ENCODE measurements at regions not wholly inside any gene's neighbourhood (a gene's known extent, or its start where the extent isn't known, plus 50 kb on each side); places are given as distances from the start of the nearest gene placed in this dataset.

- no peak overlapping the region for H3K27ac ChIP-seq (ENCODE audit: low read length in 2 of 2)
- H3K27me3 ChIP-seq (replicated peaks in 1 of 4; ENCODE audit: control extremely low read depth in 1 of 4, control insufficient read depth in 3 of 4, insufficient read depth in 4 of 4, low read length in 3 of 4), result no peaks in the 10 kb centered on the region
- Mint-ChIP-seq H3K4me1 (peaks cover 10% of the 10 kb centered on the region), H3K9me3 (ENCODE audit: insufficient read depth) (peaks cover 5% of the 10 kb centered on the region), H3K27me3 (peaks cover 5% of the 10 kb centered on the region), H3K4me3 (no peak overlapping the region), H3K27ac (no peak overlapping the region)
- intact Hi-C loops (cut with micrococcal nuclease), result no loop called here
- ChIA-PET POLR2A (no interaction called here), CTCF (no interaction called here)
- no peak overlapping the region for H2AFZ ChIP-seq (ENCODE audit: insufficient read depth, low read depth, low read length, poor library complexity, severe bottlenecking)
- no peak overlapping the region for H3K9ac ChIP-seq (ENCODE audit: low read length)
- no peaks in the 10 kb centered on the region for H3K79me2 ChIP-seq (ENCODE audit: control insufficient read depth, insufficient read depth, low read length)
- no peaks in the 10 kb centered on the region for H3K4me1 ChIP-seq (ENCODE audit: control insufficient read depth in 2 of 2, insufficient read depth in 2 of 2, low read length in 2 of 2)
- no peaks in the 10 kb centered on the region for H4K20me1 ChIP-seq (ENCODE audit: control insufficient read depth, insufficient read depth, low read length, poor library complexity, severe bottlenecking)
- H3K9me3 ChIP-seq (ENCODE audit: control extremely low read depth in 1 of 3, control insufficient read depth in 2 of 3, insufficient read depth in 1 of 3, low read length in 2 of 3), result no peaks in the 10 kb centered on the region
- no peak for ATAC-seq (ENCODE audit: low read depth)
- H3K4me2 ChIP-seq (replicated peaks; ENCODE audit: low read depth, low read length, poor library complexity, severe bottlenecking), result no peak overlapping the region
- DNase-seq, result no peak
- no peak for TF ChIP-seq CTCF (IDR thresholded peaks at IDR 0.05)
- no peak for TF ChIP-seq EZH2 (IDR thresholded peaks at IDR 0.05; ENCODE audit: borderline replicate concordance, insufficient read depth, low read depth, low read length, poor library complexity, severe bottlenecking)
- no peaks in the 10 kb centered on the region for H3K36me3 ChIP-seq (replicated peaks in 1 of 2; ENCODE audit: control extremely low read depth in 1 of 2, control insufficient read depth in 1 of 2, extremely low read depth in 1 of 2, insufficient read depth in 2 of 2, low read length in 1 of 2)
- H3K4me3 ChIP-seq (ENCODE audit: control extremely low read depth in 1 of 5, extremely low read depth in 1 of 5, insufficient read depth in 1 of 5, low read depth in 2 of 5, low read length in 4 of 5), result no peak overlapping the region
- no CpG with 5 or more reads among the region's 6 CpGs for WGBS (ENCODE audit: insufficient coverage)
Observed at GRCh38 chr17:72022328-72023275, 98.2 kb upstream of the SOX9 start.

- no peaks in the 10 kb centered on the region for H3K9me3 ChIP-seq (ENCODE audit: control extremely low read depth in 1 of 3, control insufficient read depth in 2 of 3, insufficient read depth in 1 of 3, low read length in 2 of 3)
- peaks cover 5% of the 10 kb centered on the region for H3K9me3 Mint-ChIP-seq (ENCODE audit: insufficient read depth)
- H3K4me3 Mint-ChIP-seq, result no peak overlapping the region
- no peak for ATAC-seq (ENCODE audit: low read depth)
- H3K79me2 ChIP-seq (ENCODE audit: control insufficient read depth, insufficient read depth, low read length), result no peaks in the 10 kb centered on the region
- no peak for DNase-seq
- no peak overlapping the region for H3K9ac ChIP-seq (ENCODE audit: low read length)
- no peaks in the 10 kb centered on the region for H3K27me3 ChIP-seq (replicated peaks in 1 of 4; ENCODE audit: control extremely low read depth in 1 of 4, control insufficient read depth in 3 of 4, insufficient read depth in 4 of 4, low read length in 3 of 4)
- H3K27ac ChIP-seq (ENCODE audit: low read length in 2 of 2), result no peak overlapping the region
- H3K4me1 ChIP-seq (ENCODE audit: control insufficient read depth in 2 of 2, insufficient read depth in 2 of 2, low read length in 2 of 2), result peaks cover 0 to 6% of the 10 kb centered on the region in 2 donors
- no peaks in the 10 kb centered on the region for H4K20me1 ChIP-seq (ENCODE audit: control insufficient read depth, insufficient read depth, low read length, poor library complexity, severe bottlenecking)
- H3K4me2 ChIP-seq (replicated peaks; ENCODE audit: low read depth, low read length, poor library complexity, severe bottlenecking), result no peak overlapping the region
- no peak overlapping the region for H3K4me3 ChIP-seq (ENCODE audit: control extremely low read depth in 1 of 5, extremely low read depth in 1 of 5, insufficient read depth in 1 of 5, low read depth in 2 of 5, low read length in 4 of 5)
- POLR2A ChIA-PET, result no interaction called here
- intact Hi-C loops (cut with micrococcal nuclease), result no loop called here
- H3K36me3 ChIP-seq (replicated peaks in 1 of 2; ENCODE audit: control extremely low read depth in 1 of 2, control insufficient read depth in 1 of 2, extremely low read depth in 1 of 2, insufficient read depth in 2 of 2, low read length in 1 of 2), result no peaks in the 10 kb centered on the region
- CTCF ChIA-PET, result no interaction called here
- H3K27ac Mint-ChIP-seq, result no peak overlapping the region
- H2AFZ ChIP-seq (ENCODE audit: insufficient read depth, low read depth, low read length, poor library complexity, severe bottlenecking), result no peak overlapping the region
- peaks cover 15% of the 10 kb centered on the region for H3K4me1 Mint-ChIP-seq
- no peak for TF ChIP-seq CTCF (IDR thresholded peaks at IDR 0.05)
- TF ChIP-seq EZH2 (IDR thresholded peaks at IDR 0.05; ENCODE audit: borderline replicate concordance, insufficient read depth, low read depth, low read length, poor library complexity, severe bottlenecking), result no peak
- peaks cover 10% of the 10 kb centered on the region for H3K27me3 Mint-ChIP-seq
Observed at GRCh38 chr17:72024457-72024856, 96.4 kb upstream of the SOX9 start.

Data from B cell (primary cell).